Dedifferentiated amniotic fluid mesenchymal stem cell (primary cell): ENCODE measurements at regions not wholly inside any gene's neighbourhood (a gene's known extent, or its start where the extent isn't known, plus 50 kb on each side); places are given as distances from the start of the nearest gene placed in this dataset.

Experiments
- DNase-seq: peaks from one replicate; pipeline ENCODE4 v3.0.0-alpha.2; 2016; ENCODE audit errors: extremely low spot score

GRCh38 chr15:67000896-67001295 is 64.5 kb upstream of the SMAD3 start:
- no peak for DNase-seq

DNA sequence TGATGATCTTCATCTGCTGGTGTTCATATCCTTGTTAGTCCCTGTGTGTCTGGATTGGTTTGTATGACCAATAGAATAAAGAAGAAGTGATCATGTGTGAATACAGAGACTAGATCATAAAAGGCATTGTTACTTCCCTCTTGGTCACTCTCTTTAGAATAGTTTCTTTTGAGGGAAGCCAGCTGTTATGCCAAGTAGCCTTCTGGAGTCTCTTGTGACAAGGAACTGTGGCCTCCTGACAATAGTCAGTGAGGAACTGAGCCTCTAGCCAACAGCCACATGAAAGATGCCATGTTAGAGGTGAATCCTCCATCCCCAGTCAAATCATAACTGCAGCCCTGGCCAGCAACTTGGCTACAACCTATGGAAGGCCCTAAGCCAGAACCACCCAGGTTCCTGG is 63.0 kb upstream of the SMAD3 start:
- DNase-seq, result no peak

- no peak for DNase-seq
Observed at GRCh38 chr15:67003586-67003985, 61.8 kb upstream of the SMAD3 start.

- DNase-seq, result no peak
Observed at GRCh38 chr15:67004142-67004541, 61.3 kb upstream of the SMAD3 start.

- DNase-seq, result no peak
Observed at GRCh38 chr15:67005294-67005996, 60.0 kb upstream of the SMAD3 start.

- DNase-seq, result no peak
Observed at GRCh38 chr15:67006083-67007065, 59.0 kb upstream of the SMAD3 start.

GRCh38 chr15:67009576-67010569 is 55.5 kb upstream of the SMAD3 start:
- no peak for DNase-seq

GRCh38 chr15:67010898-67011616 is 54.3 kb upstream of the SMAD3 start:
- DNase-seq, result no peak

GRCh38 chr15:67011617-67012005 is 53.8 kb upstream of the SMAD3 start:
- no peak for DNase-seq

- no peak for DNase-seq
Observed at GRCh38 chr15:67013696-67014095, 51.7 kb upstream of the SMAD3 start.
